T-helper 2 cell treated with Interferon-gamma antibody and Interleukin-4, amounts not matched to agents 5 μg/mL and 100 μg/mL, for 36 hours (primary cell): ENCODE measurements at regions not wholly inside any gene's neighbourhood (a gene's known extent, or its start where the extent isn't known, plus 50 kb on each side); places are given as distances from the start of the nearest gene placed in this dataset.

Experiments used
- DNase-seq: peaks from one replicate; pipeline ENCODE4 v3.0.0; 2021; ENCODE audit warnings: low spot score
- H3K27ac Mint-ChIP-seq: one replicate; pipeline ENCODE4 v1.8.0; 2021; ENCODE audit warnings: mild to moderate bottlenecking, mixed read lengths
- H3K27me3 Mint-ChIP-seq: one replicate; pipeline ENCODE4 v1.8.0; 2021; ENCODE audit warnings: low read depth, mixed read lengths
- H3K36me3 Mint-ChIP-seq: one replicate; pipeline ENCODE4 v1.8.0; 2021; ENCODE audit warnings: low read depth, mixed read lengths
- H3K4me1 Mint-ChIP-seq: one replicate; pipeline ENCODE4 v1.8.0; 2021; ENCODE audit warnings: low read depth, mixed read lengths
- H3K4me3 Mint-ChIP-seq: one replicate; pipeline ENCODE4 v1.8.0; 2022; ENCODE audit warnings: mild to moderate bottlenecking, moderate library complexity, mixed read lengths
- H3K9me3 Mint-ChIP-seq: one replicate; pipeline ENCODE4 v1.8.0; 2021; ENCODE audit warnings: mixed read lengths

- no peak for DNase-seq
- H3K4me1 Mint-ChIP-seq, result no peaks in the 10 kb centered on the region
- no peaks in the 10 kb centered on the region for H3K27me3 Mint-ChIP-seq
- H3K27ac Mint-ChIP-seq, result no peak overlapping the region
- H3K36me3 Mint-ChIP-seq, result no peaks in the 10 kb centered on the region
- H3K4me3 Mint-ChIP-seq, result no peak overlapping the region
- H3K9me3 Mint-ChIP-seq, result peaks cover 36% of the 10 kb centered on the region
Observed at GRCh38 chr16:64453646-64454045, 668.2 kb downstream of the CDH11 start.

GRCh38 chr16:64452446-64452845 is 669.4 kb downstream of the CDH11 start:
- H3K4me3 Mint-ChIP-seq, result no peak overlapping the region
- H3K27ac Mint-ChIP-seq, result no peak overlapping the region
- DNase-seq, result no peak
- H3K9me3 Mint-ChIP-seq, result peaks cover 46% of the 10 kb centered on the region
- no peaks in the 10 kb centered on the region for H3K27me3 Mint-ChIP-seq
- H3K4me1 Mint-ChIP-seq, result no peaks in the 10 kb centered on the region
- no peaks in the 10 kb centered on the region for H3K36me3 Mint-ChIP-seq

- peaks cover 43% of the 10 kb centered on the region for H3K9me3 Mint-ChIP-seq
- DNase-seq, result no peak
Observed at GRCh38 chr16:64450177-64450576, 671.7 kb downstream of the CDH11 start.

GRCh38 chr16:64449506-64449905 is 672.4 kb downstream of the CDH11 start:
- H3K27me3 Mint-ChIP-seq, result no peaks in the 10 kb centered on the region
- no peaks in the 10 kb centered on the region for H3K4me1 Mint-ChIP-seq
- no peak overlapping the region for H3K4me3 Mint-ChIP-seq
- no peak overlapping the region for H3K27ac Mint-ChIP-seq
- no peaks in the 10 kb centered on the region for H3K36me3 Mint-ChIP-seq
- no peak for DNase-seq
- peaks cover 38% of the 10 kb centered on the region for H3K9me3 Mint-ChIP-seq

More at GRCh38 chr16:64450177-64450576, 671.7 kb downstream of the CDH11 start:
- H3K36me3 Mint-ChIP-seq, result no peaks in the 10 kb centered on the region
- no peaks in the 10 kb centered on the region for H3K4me1 Mint-ChIP-seq
- no peak overlapping the region for H3K27ac Mint-ChIP-seq
- no peak overlapping the region for H3K4me3 Mint-ChIP-seq
- no peaks in the 10 kb centered on the region for H3K27me3 Mint-ChIP-seq

- Mint-ChIP-seq H3K27me3 (no peaks in the 10 kb centered on the region), H3K4me1 (no peaks in the 10 kb centered on the region), H3K4me3 (no peak overlapping the region), H3K27ac (no peak overlapping the region), H3K9me3 (peaks cover 34% of the 10 kb centered on the region), H3K36me3 (no peaks in the 10 kb centered on the region)
- no peak for DNase-seq
Observed at GRCh38 chr16:64445649-64446048, 676.2 kb downstream of the CDH11 start.

- Mint-ChIP-seq H3K9me3 (peaks cover 33% of the 10 kb centered on the region), H3K36me3 (no peaks in the 10 kb centered on the region), H3K4me1 (no peaks in the 10 kb centered on the region), H3K27ac (no peak overlapping the region), H3K27me3 (no peaks in the 10 kb centered on the region), H3K4me3 (no peak overlapping the region)
- DNase-seq, result no peak
Observed at GRCh38 chr16:64445245-64445644, 676.6 kb downstream of the CDH11 start.

GRCh38 chr16:64440421-64440831 is 681.4 kb downstream of the CDH11 start:
- Mint-ChIP-seq H3K4me3 (no peak overlapping the region), H3K36me3 (no peaks in the 10 kb centered on the region), H3K4me1 (no peaks in the 10 kb centered on the region), H3K9me3 (peaks cover 33% of the 10 kb centered on the region), H3K27me3 (no peaks in the 10 kb centered on the region), H3K27ac (no peak overlapping the region)
- DNase-seq, result no peak

GRCh38 chr16:64440005-64440404 is 681.9 kb downstream of the CDH11 start:
- Mint-ChIP-seq H3K27me3 (no peaks in the 10 kb centered on the region), H3K4me3 (no peak overlapping the region), H3K4me1 (no peaks in the 10 kb centered on the region), H3K27ac (no peak overlapping the region), H3K36me3 (no peaks in the 10 kb centered on the region), H3K9me3 (peaks cover 36% of the 10 kb centered on the region)
- no peak for DNase-seq

- H3K27me3 Mint-ChIP-seq, result no peaks in the 10 kb centered on the region
- no peaks in the 10 kb centered on the region for H3K4me1 Mint-ChIP-seq
- H3K9me3 Mint-ChIP-seq, result peaks cover 48% of the 10 kb centered on the region
- no peaks in the 10 kb centered on the region for H3K36me3 Mint-ChIP-seq
- H3K4me3 Mint-ChIP-seq, result no peak overlapping the region
- H3K27ac Mint-ChIP-seq, result no peak overlapping the region
- DNase-seq, result no peak
Observed at GRCh38 chr16:64437706-64438324, 684.0 kb downstream of the CDH11 start.

- H3K36me3 Mint-ChIP-seq, result no peaks in the 10 kb centered on the region
- peaks cover 56% of the 10 kb centered on the region for H3K9me3 Mint-ChIP-seq
- H3K27me3 Mint-ChIP-seq, result no peaks in the 10 kb centered on the region
- H3K4me3 Mint-ChIP-seq, result no peak overlapping the region
- H3K27ac Mint-ChIP-seq, result no peak overlapping the region
- DNase-seq, result no peak
- H3K4me1 Mint-ChIP-seq, result no peaks in the 10 kb centered on the region
Observed at GRCh38 chr16:64434526-64435069, 687.3 kb downstream of the CDH11 start.

- Mint-ChIP-seq H3K4me3 (no peak overlapping the region), H3K4me1 (no peaks in the 10 kb centered on the region), H3K27me3 (no peaks in the 10 kb centered on the region), H3K27ac (no peak overlapping the region), H3K9me3 (peaks cover 56% of the 10 kb centered on the region), H3K36me3 (no peaks in the 10 kb centered on the region)
- DNase-seq, result no peak
Observed at GRCh38 chr16:64428463-64429113, 693.3 kb downstream of the CDH11 start.

GRCh38 chr16:64426131-64426666 is 695.7 kb downstream of the CDH11 start:
- H3K27ac Mint-ChIP-seq, result no peak overlapping the region
- no peak overlapping the region for H3K4me3 Mint-ChIP-seq
- no peaks in the 10 kb centered on the region for H3K36me3 Mint-ChIP-seq
- H3K4me1 Mint-ChIP-seq, result no peaks in the 10 kb centered on the region
- no peaks in the 10 kb centered on the region for H3K27me3 Mint-ChIP-seq
- H3K9me3 Mint-ChIP-seq, result peaks cover 51% of the 10 kb centered on the region
- no peak for DNase-seq

GRCh38 chr16:64425381-64425780 is 696.5 kb downstream of the CDH11 start:
- Mint-ChIP-seq H3K27ac (no peak overlapping the region), H3K9me3 (peaks cover 51% of the 10 kb centered on the region), H3K27me3 (no peaks in the 10 kb centered on the region), H3K4me1 (no peaks in the 10 kb centered on the region), H3K4me3 (no peak overlapping the region), H3K36me3 (no peaks in the 10 kb centered on the region)
- no peak for DNase-seq

GRCh38 chr16:64422259-64422658 is 699.6 kb downstream of the CDH11 start:
- no peak overlapping the region for H3K27ac Mint-ChIP-seq
- no peaks in the 10 kb centered on the region for H3K4me1 Mint-ChIP-seq
- no peak for DNase-seq
- no peaks in the 10 kb centered on the region for H3K27me3 Mint-ChIP-seq
- H3K36me3 Mint-ChIP-seq, result no peaks in the 10 kb centered on the region
- peaks cover 49% of the 10 kb centered on the region for H3K9me3 Mint-ChIP-seq
- no peak overlapping the region for H3K4me3 Mint-ChIP-seq
